ENCODE measurements at regions not wholly inside any gene's neighbourhood (a gene's known extent, or its start where the extent isn't known, plus 50 kb on each side); places are given as distances from the start of the nearest gene placed in this dataset.

DNA sequence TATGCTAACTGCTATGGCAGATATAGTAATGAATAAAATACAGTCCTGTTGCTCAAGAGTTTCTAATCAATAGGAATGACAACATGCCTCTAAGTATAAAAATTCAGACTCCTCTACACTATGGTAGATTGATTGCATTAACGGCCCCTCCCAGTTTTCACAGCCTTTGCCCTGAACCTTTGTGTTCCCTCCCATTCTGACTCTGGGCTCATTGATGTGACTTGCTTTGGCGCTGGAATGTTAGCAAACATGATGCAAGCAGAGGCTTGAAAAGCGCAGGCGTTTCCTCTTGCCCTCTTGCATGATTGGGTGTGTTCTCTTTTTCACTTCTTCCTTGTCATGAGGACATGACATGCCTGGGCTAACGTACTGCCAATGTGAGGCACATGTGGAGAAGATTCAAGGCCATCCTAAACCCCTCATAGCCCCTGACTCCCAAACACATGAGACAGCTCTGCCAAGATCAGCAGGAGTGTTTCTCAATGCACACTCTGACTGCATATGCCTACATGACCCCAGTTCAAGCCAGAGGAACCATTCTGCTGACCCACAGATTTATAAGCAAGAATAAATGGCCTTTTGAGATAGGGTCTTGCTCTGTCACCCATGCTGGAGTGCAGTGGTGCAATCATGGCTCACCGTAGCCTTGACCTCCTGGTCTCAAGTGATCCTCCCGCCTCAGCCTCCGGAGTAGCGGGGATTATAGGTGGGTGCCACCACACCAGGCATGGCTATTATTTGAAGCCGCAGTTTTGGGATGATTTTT lies 49.7 kb upstream of the CD28 start:
- peak; percentile 72 to 85 for ATAC-seq
- DNase-seq: peak; percentile 56

More for the DNA sequence above, 49.7 kb upstream of the CD28 start:
- intact Hi-C loops (cut with DNase I): loop anchor here in 1 of 2 donors (10.0 kb wide), 1 partner anchor 162 kb away; no protein-coding TSS in a partner anchor
